GM21825 (cell line): ENCODE measurements at regions not wholly inside any gene's neighbourhood (a gene's known extent, or its start where the extent isn't known, plus 50 kb on each side); places are given as distances from the start of the nearest gene placed in this dataset.
"Not testable (repeated sequence)": the region's sequence is repeated elsewhere in the genome, so short reads cannot be mapped to it uniquely, and the experiment has no call there.

Experiments
- ATAC-seq: cut with Tn5 transposase; IDR thresholded peaks from one replicate; pipeline ENCODE4 v1.9.1; 2021; ENCODE audit warnings: mild to moderate bottlenecking, moderate library complexity; ENCODE audit not compliant: unreplicated experiment

DNA sequence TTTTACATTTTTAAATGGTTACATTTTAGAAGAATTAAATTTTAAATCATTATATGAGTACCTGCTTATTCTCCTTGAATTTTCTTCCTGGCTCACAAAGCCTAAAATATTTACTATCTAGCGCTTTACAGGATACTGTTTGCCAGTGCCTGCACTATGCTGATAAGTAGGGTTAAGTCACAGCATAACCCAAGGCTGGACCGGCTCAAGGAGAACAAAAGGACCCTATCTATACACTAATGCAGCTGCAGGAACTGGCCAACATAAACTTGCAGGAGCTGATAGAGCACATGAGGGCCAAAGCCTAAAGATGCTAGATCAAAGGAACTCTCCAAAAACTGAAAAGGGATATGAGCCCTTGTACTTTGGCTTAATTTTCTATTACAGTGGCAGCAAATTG is 1086.9 kb upstream of the TMPRSS15 start:
- ATAC-seq = no peak

DNA sequence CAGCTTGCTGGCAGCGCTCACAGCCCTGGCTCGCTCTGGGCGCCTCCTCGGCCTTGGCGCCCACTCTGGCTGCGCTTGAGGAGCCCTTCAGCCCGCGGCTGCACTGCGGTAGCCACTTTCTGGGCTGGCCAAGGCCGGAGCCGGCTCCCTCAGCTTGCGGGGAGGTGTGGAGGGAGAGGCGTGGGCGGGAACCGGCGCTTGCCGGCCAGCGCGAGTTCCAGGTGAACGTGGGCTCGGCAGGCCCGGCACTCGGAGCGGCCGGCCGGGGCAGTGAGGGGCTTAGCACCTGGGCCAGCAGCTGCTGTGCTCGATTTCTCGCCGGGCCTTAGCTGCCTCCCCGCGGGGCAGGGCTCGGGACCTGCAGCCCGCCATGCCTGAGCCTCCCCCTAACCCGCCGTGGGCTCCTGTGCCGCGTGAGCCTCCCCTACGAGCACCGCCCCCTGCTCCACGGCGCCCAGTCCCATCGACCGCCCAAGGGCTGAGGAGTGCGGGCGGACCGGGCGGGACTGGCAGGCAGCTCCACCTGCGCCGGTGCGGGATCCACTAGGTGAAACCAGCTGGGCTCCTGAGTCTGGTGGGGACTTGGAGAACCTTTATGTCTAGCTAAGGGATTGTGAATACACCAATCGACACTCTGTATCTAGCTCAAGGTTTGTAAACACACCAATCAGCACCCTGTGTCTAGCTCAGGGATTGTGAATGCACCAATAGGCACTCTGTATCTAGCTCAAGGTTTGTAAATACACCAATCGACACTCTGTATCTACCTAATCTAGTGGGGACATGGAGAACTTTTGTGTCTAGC is 1090.1 kb upstream of the TMPRSS15 start:
- not testable (repeated sequence) for ATAC-seq

DNA sequence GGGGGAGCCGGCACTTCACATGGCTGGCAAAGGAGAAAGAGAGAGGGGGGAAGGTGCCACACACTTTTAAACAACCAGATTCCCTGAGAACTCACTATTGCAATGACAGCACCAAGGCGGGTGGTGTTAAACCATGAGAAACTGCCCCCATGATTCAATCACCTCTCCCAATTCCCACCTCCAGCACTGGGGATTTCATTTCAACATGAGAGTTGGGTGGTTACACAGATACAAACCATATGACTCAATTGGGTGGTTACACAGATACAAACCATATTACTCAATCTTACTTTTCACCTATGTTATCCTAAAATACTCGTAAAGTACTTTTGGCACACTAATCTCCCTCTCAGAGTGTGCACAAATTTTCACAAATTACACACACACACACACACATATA is 1097.5 kb upstream of the TMPRSS15 start:
- ATAC-seq = no peak

DNA sequence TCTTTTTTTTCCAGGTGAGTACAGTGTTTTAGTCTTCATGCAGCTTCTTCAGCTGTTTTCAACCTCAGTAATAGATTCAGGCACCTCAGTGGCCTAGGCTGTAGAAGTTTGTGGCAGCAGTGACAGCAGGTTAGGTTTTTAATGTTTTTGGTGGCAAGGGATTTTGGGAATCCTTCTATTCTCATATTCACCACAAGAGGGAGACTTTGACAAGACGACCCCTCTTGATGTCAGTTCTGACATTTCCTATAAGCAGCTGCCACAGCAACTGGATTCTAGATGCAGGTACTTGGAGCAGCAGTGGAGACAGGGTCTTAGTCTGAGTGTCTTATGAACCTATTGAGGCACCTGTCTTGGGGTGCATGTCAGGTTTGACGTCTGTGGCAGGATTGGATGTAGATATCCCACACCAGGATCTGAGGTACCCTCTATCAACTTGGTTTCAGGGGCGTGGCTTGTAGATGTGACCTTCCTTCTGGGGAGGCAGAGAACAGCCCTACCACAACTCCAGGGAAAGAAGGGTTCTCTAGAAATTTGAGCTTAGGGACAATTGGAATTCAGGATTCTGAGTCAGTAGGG is 1104.2 kb upstream of the TMPRSS15 start:
- ATAC-seq = no peak

DNA sequence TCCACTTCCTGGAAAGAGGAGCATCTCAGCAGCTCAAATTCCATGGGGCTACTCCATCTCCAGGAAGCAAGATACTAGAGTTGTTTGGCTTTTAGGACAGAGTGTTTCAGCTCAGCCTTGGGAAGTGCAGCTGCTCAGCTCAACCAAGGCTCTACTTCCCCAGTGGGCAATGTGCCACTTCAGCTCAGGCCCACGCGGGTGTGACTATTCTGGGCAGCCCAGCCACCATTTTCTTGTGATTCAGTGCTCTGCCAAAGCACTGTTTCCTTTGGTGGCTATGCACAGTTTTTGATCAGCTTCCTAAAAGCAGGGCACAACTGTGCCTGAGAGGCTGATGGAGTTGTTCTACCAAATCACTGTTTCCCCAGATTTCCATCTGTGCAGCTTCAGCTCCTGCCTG is 1104.9 kb upstream of the TMPRSS15 start:
- ATAC-seq = no peak

DNA sequence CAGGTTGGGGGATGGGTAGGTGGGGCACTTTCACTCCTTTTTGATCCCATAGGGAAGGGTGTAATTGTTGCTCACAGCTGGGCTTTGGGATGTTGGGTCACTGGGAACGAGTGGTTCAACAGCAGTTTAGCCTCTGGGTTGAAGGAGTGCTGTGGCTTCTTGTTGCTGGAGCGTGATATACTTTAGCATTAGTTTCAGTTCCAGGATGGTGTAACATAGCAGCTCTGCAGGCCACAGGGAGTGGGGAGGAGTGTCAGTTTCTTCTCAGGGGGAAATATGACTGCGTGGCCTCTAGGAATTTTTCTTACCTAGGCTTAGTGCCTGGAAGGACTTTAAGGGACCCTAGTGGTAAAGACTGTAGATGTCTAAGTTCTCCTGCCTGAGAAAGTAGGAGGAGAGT is 1105.3 kb upstream of the TMPRSS15 start:
- ATAC-seq = no peak

DNA sequence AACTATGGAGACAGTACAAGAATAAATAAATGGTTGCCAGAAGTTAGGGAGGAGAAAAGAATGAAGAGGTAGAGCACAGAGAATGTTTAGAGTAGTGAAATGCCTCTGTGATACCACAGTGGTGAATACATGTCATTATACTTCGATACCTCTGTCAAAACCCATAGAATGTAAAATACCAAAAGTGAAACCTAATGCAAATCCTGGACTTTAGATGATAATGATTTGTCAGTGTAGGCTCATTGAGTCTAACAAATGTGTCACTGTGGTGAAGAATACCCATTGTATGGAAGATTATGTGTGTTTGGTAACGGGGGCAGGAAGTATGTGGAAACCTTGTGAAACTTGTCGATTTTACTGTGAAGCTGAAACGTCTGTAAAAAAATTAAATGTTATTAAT is 1106.5 kb upstream of the TMPRSS15 start:
- no peak for ATAC-seq

DNA sequence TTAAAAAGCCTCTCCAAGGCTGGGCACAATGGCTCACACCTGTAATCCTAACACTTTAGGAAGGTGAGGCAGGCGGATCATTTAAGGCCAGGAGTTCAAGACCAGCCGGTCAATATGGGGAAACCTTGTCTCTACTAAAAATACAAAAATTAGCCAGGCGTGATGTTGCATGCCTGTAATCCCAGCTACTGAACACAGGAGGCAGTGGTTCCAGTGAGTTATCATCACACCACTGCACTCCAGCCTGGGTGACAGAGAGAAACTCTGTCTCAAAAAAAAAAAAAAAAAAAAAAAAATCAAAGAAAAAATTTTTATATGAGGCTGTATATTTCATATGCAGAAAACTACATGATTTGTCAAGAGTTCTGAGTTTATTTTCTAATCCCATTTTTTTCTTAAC is 1107.1 kb upstream of the TMPRSS15 start:
- no peak for ATAC-seq

DNA sequence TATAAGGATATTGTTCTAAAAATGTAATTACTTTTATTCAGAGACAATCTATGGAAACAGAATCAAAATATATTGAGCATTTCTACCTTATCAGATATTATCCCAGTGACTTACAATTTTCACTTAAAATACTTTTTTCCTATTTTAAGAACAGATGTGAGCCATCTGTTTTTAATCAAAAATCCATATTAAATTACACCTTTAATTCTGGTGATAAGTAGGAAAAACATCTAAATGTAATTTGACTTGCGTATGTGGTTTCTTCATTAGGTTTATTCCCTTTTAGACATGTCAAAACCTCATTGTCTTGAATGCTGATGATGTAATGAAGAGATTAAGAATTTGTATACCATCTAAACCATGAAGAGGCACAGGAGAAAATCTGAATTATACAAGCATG is 1118.8 kb upstream of the TMPRSS15 start:
- no peak for ATAC-seq

DNA sequence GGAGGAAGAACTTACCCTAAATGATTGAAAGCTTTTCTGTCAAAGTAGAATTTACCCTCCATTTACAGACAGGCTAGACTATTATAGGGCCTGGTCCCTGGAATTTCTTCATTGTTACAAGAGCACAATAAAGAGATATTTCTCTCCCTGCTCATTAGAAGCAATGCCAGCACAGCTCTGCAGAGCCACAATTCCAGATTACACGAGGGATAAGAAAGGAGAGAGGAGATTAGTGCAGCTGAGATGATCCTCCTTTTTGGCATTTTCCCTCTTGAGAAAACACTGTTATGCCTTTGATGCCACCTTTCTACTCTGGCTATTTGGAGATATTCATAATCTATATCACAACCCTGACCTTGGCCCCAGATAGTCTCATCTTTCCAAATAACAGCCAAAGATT is 1119.5 kb upstream of the TMPRSS15 start:
- ATAC-seq = no peak

DNA sequence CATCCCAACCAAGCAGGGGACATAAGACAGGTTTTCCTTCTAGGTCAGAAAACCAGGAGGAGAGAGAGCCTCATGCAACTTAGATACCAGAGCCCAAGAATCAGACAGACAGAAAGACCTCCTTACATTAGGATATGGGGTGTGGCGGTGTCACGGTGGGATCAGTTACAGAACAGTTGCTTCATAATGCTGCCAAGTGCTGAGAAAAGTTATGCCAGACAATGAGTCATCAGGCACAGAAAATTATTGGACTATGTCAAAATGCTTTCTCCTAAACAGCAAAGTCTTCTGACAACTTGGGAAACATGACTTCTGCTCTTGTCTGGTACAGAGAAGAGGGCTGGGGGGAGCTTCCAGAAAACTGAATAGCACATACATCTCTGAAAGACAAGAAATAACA is 1120.2 kb upstream of the TMPRSS15 start:
- ATAC-seq = no peak

DNA sequence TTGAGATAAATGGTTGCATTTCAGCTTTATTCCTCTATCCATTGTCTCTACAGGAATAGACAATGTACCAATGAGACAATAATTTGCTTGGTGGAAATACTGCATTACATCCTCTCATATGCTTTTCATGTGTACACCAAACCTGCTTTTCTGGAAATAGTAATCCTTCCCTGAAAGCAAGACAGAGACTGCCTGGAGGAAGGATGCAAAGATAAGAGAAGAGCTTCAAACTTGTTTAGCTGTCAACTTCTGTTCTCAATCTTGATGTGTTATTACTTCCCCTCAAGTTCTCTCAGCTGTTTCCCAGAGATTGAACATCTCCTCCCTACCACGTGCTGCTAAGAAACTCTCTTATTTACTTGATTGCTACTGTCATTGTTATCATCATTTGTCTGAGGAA is 1125.4 kb upstream of the TMPRSS15 start:
- no peak for ATAC-seq

DNA sequence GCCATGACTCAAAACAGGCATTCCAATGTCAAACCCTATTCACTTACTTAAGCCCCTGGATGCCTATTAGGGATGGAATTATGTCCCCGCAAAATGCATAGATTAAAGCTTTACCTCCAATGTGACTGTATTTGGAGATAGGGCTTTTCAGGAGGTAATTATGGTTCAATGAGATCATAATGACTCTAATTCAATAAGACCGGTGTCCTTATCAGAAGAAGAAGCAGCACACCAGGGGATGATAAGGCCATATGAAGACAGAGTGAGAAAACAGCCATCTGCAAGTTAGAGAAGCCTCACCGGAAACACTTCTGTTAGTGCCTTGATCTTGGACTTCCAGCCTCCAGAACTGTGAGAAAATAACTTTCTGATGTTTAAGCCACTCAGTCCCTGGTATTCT is 1131.8 kb upstream of the TMPRSS15 start:
- no peak for ATAC-seq

DNA sequence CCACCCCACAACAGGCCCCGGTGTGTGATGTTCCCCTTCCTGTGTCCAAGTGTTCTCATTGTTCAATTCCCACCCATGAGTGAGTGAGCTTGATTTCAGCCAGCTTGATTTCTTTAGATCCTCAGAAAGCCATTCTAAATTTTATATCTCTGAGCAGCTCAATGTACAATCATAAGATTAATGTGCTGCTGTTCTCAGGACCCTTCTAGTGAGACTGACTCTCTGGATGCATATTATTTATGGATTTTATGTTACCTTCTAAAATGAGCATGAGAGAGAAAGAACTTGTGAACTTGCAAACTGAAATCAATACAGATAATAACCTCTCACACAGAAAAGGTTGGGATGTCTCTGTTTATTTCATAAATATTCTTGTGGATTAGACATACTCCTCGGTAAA is 1133.5 kb upstream of the TMPRSS15 start:
- no peak for ATAC-seq

DNA sequence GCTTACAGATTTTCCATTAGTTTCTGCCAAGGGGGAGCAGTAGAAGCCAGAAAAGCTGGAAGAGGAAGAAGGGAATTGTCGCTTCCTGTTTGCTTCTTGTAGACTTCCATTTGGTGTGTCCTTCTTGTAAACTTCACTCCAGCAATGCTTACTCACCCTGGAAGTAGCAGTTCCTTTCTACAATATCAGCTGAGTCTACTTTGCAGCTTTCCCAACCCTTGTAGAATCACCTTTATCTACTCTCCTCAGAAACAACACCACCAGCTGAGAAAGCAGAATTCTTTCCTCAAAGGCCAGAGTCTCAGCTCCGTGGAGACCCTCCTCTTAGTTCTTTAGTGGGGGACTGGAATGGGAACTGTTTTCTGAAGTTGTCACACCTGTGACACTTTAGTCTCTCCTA is 1136.7 kb upstream of the TMPRSS15 start:
- no peak for ATAC-seq

DNA sequence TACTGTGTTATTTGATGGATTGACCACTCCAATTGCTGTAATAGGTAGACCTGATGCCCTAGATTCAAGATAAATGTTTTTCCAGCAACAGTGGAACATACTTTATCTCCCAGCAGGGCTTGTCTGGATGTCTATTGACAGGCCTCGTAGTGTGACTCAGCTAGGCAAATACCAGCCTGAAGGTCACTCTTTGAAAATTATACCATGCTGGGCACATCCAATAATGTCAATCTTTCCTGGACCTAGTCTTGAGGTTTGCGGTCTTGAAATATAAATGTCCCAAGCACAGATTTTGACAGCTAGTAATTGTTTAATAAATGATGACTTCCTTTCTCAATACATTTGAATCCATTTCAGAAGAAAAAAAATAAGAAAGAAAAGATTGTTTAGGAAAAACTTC is 1138.0 kb upstream of the TMPRSS15 start:
- ATAC-seq = no peak

DNA sequence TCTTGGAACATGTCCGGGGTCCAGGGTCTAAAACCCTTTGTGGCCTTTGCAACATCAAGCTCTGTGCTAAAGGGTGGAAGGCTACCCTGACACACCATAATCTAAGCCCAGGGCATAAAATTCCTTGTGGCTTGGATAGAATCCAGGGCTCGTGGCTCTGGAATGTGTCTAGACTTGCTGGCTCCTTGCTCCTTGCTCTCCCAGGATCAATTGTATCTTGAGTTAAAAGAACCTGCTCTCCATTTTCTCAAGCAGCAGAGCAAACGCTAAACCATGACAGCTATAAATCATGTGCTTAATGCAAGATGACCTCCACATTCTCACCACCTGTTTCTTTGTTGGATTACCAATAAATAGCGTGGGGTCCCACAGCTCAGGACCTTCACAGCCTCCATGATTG is 1140.9 kb upstream of the TMPRSS15 start:
- ATAC-seq = not testable (repeated sequence)

DNA sequence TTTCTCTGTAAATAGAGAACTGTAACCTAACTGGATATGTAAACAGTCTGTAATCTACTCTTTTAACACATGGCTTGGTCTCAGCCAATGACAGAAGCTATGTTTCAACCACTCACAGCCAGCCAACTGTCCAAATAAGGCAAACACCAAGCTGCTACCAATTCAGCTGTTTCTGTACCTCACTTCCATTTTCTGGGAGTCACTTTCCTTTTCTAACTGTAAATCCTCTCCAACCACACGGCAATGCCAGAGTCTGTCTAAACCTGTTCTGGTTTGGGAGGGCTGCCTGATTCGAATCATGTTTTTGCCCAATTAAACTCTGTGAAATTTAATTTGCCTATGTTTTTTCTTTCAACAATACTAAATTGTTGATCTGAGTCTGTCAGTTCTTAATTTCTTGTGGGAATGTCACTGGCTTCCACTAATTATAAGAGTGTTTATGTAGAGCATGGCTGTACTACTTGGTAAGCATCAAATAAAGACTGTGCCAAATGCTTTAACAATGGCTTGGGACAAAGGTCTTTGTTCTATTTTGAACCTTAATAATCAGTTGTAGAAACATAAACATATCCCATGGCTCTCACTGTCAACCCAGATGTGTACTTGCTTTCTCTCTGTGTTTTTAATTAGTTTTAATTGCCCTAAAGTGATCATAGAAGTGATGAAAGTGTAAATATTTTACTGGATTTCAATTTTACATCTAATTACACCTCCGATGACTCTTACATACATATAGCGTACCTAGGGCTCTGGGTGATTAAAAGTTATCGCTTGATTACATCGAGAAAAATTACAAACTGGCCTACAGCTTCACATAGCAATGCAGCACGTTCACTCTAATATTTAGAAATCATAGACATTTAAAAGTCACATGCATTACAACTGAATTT is 1144.6 kb upstream of the TMPRSS15 start:
- ATAC-seq = no peak

DNA sequence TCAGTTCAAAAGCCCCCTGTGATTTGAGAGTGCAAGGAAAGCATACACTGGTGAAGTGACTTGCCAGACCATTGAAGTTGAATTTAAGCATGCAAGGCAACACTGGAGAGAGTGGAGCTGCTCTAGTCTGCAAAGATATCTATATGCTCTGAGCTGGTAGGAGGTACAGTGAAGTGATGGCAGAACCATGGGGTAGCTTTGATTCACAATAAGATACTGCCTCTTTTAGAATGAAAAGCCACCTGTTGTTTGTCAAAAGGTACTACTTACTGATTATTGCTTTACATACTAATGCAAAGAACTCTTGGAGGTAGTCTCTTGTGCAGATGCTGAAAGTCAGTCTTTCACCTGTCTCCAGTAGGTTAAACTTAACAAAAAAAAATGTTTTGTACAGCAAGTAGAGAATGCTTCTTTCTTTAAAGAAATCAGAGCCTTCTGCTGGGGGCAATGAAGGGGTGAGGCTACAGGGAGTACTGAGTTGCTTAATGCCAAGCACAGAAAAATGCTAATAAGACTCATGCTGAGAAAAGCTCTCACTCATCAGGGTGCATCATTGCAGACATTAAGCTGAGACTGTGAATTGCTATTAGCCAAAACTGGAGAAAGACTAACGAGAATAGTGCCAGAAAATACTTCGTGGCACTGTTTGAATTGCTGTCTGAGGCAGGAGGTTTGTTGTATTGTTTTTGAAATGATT is 1150.5 kb upstream of the TMPRSS15 start:
- ATAC-seq = no peak

DNA sequence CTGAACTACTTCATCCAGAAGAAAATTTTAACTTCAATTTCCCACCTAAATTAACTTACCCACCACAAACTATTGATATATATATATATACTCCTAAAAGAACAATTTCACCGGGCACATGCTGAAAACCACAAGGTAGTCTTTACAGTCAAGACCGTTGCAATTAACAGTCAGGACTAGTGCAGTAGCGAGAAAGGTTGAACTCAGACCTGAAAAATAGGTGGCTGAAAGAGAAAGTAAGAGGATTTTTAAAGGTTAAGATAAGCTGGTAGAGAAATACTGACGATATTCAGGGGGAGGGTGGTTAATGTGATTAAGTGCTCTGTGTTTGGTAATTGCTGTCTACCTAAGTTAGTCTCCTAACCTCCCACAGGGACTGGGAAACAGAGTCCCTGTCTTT is 1153.5 kb upstream of the TMPRSS15 start:
- no peak for ATAC-seq

DNA sequence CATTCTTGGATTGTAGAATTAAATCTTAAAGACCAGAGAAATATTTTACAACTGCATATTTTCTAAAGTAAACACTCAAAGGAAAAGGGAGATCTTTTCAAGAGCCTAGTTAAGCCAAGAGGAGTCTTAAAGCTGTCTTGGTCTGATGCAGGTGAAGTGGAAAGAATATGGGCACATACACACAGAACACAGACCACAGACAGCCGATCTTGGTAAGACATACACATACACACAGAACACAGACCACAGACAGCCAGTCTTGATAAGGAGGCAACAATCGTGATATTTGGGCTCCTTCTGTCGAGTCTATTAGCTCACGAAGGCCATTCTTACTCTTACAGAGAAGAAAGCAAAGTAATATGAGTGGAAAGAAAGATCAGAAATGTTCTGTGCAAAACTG is 1153.9 kb upstream of the TMPRSS15 start:
- no peak for ATAC-seq
